Liver (tissue), 8 donors: ENCODE measurements at regions not wholly inside any gene's neighbourhood (a gene's known extent, or its start where the extent isn't known, plus 50 kb on each side); places are given as distances from the start of the nearest gene placed in this dataset.

ENCODE experiments used
- DNase-seq: peaks from one replicate; pipeline ENCODE4 v3.0.0-alpha.2; 2017; ENCODE audit warnings: low spot score
- H3K27ac ChIP-seq, 2 donors: one replicate each; pipeline ENCODE4 v1.7.0; 2013; ENCODE audit warnings: inconsistent platforms in 2 of 2, low read length in 2 of 2, control low read depth in 1 of 2, low read depth in 1 of 2, mild to moderate bottlenecking in 1 of 2
- H3K27me3 ChIP-seq, 4 donors: one replicate each; pipeline versions ENCODE4 v1.6.1 to v1.7.0; 2013; ENCODE audit warnings: low read length in 3 of 4, inconsistent platforms in 1 of 4, mild to moderate bottlenecking in 1 of 4, moderate library complexity in 1 of 4; ENCODE audit not compliant: control insufficient read depth in 4 of 4, insufficient read depth in 4 of 4
- H3K36me3 ChIP-seq, 4 donors: one replicate each; pipeline versions ENCODE4 v1.6.1 to v1.7.0; 2013; ENCODE audit warnings: low read length in 3 of 4, mild to moderate bottlenecking in 3 of 4, low read depth in 1 of 4, moderate library complexity in 1 of 4; ENCODE audit not compliant: control insufficient read depth in 4 of 4, insufficient read depth in 3 of 4
- H3K4me1 ChIP-seq, 4 donors: one replicate each; pipeline versions ENCODE4 v1.6.1 to v1.7.0; 2013; ENCODE audit warnings: low read length in 3 of 4, mild to moderate bottlenecking in 3 of 4, moderate library complexity in 1 of 4; ENCODE audit not compliant: control insufficient read depth in 4 of 4, insufficient read depth in 4 of 4
- H3K4me3 ChIP-seq, 3 donors: one replicate each; pipeline versions ENCODE4 v1.6.1 to v1.7.0; 2013; ENCODE audit warnings: low read length in 3 of 3, control low read depth in 1 of 3, low read depth in 1 of 3, mild to moderate bottlenecking in 1 of 3
- H3K9ac ChIP-seq, 2 donors: one replicate each; pipeline ENCODE4 v1.7.0; 2013; ENCODE audit warnings: low read length in 2 of 2, mild to moderate bottlenecking in 2 of 2, moderate library complexity in 2 of 2, control low read depth in 1 of 2, low read depth in 1 of 2
- H3K9me3 ChIP-seq, 4 donors: one replicate each; pipeline versions ENCODE4 v1.6.1 to v1.7.0; 2013; ENCODE audit warnings: low read length in 3 of 4; ENCODE audit not compliant: control insufficient read depth in 4 of 4
- ATF3 ChIP-seq: IDR thresholded peaks from 2 replicates; pipeline ENCODE4 v1.6.1; 2016; ENCODE audit warnings: antibody characterized with exemption
- CTCF ChIP-seq: fragments of 150-350 bp; IDR thresholded peaks from 2 replicates; pipeline ENCODE4 v1.5.1; 2017; ENCODE audit warnings: improper control_type of control experiment, low read depth, low read length; ENCODE audit not compliant: missing input control
- EGR1 ChIP-seq, 2 donors: IDR thresholded peaks; 2 replicates each; pipeline ENCODE4 v1.6.1; 2016 to 2018; ENCODE audit warnings: antibody characterized with exemption in 2 of 2, low read depth in 2 of 2
- HNF4A ChIP-seq, 2 donors: conservative IDR thresholded peaks; 2 replicates each; pipeline ENCODE4 v1.6.1; 2016; ENCODE audit warnings: antibody characterized with exemption in 2 of 2, mild to moderate bottlenecking in 2 of 2
- HNF4G ChIP-seq: IDR thresholded peaks from 2 replicates; pipeline ENCODE4 v1.6.1; 2016; ENCODE audit warnings: antibody characterized with exemption
- MAX ChIP-seq: IDR thresholded peaks from 2 replicates; pipeline ENCODE4 v1.6.1; 2016; ENCODE audit warnings: antibody characterized with exemption
- NR2F2 ChIP-seq: IDR thresholded peaks from 2 replicates; pipeline ENCODE4 v1.6.1; 2016; ENCODE audit warnings: antibody characterized with exemption
- RAD21 ChIP-seq, 2 donors: IDR thresholded peaks; 2 replicates each; pipeline ENCODE4 v1.6.1; 2016; ENCODE audit warnings: antibody characterized with exemption in 2 of 2, mild to moderate bottlenecking in 2 of 2
- REST ChIP-seq: IDR thresholded peaks from 2 replicates; pipeline ENCODE4 v1.6.1; 2016; ENCODE audit warnings: antibody characterized with exemption, mild to moderate bottlenecking
- RXRA ChIP-seq, 2 donors: IDR thresholded peaks; 2 replicates each; pipeline ENCODE4 v1.6.1; 2017 to 2018; ENCODE audit warnings: antibody characterized with exemption in 2 of 2, mild to moderate bottlenecking in 1 of 2
- SP1 ChIP-seq: IDR thresholded peaks from 2 replicates; pipeline ENCODE4 v1.6.1; 2018; ENCODE audit warnings: antibody characterized with exemption, mild to moderate bottlenecking
- YY1 ChIP-seq: IDR thresholded peaks from 2 replicates; pipeline ENCODE4 v1.6.1; 2016; ENCODE audit warnings: antibody characterized with exemption, mild to moderate bottlenecking
- WGBS: extraction: QIAGEN DNeasy Blood & Tissue Kit; methylation state at CpG from one replicate; pipeline ENCODE4 v1.1.7; 2013; 5-methylcytosine and 5-hydroxymethylcytosine counted together
- TF ChIP-seq, protein P1 (sequence below): IDR thresholded peaks from 2 replicates; pipeline ENCODE4 v1.6.1; 2016; ENCODE audit warnings: antibody characterized with exemption
- donor health status: healthy.
- donor health status: healthy.
- donor health status: healthy.
- donor health status: healthy.
- donor health status: healthy.

- TF ChIP-seq, protein P1, sequence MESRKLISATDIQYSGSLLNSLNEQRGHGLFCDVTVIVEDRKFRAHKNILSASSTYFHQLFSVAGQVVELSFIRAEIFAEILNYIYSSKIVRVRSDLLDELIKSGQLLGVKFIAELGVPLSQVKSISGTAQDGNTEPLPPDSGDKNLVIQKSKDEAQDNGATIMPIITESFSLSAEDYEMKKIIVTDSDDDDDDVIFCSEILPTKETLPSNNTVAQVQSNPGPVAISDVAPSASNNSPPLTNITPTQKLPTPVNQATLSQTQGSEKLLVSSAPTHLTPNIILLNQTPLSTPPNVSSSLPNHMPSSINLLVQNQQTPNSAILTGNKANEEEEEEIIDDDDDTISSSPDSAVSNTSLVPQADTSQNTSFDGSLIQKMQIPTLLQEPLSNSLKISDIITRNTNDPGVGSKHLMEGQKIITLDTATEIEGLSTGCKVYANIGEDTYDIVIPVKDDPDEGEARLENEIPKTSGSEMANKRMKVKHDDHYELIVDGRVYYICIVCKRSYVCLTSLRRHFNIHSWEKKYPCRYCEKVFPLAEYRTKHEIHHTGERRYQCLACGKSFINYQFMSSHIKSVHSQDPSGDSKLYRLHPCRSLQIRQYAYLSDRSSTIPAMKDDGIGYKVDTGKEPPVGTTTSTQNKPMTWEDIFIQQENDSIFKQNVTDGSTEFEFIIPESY, result no peak
- no peak for TF ChIP-seq RXRA (IDR thresholded peaks at IDR 0.05)
Observed at GRCh38 chr3:26960382-26960781, 337.8 kb downstream of the LRRC3B start (continued).

DNA sequence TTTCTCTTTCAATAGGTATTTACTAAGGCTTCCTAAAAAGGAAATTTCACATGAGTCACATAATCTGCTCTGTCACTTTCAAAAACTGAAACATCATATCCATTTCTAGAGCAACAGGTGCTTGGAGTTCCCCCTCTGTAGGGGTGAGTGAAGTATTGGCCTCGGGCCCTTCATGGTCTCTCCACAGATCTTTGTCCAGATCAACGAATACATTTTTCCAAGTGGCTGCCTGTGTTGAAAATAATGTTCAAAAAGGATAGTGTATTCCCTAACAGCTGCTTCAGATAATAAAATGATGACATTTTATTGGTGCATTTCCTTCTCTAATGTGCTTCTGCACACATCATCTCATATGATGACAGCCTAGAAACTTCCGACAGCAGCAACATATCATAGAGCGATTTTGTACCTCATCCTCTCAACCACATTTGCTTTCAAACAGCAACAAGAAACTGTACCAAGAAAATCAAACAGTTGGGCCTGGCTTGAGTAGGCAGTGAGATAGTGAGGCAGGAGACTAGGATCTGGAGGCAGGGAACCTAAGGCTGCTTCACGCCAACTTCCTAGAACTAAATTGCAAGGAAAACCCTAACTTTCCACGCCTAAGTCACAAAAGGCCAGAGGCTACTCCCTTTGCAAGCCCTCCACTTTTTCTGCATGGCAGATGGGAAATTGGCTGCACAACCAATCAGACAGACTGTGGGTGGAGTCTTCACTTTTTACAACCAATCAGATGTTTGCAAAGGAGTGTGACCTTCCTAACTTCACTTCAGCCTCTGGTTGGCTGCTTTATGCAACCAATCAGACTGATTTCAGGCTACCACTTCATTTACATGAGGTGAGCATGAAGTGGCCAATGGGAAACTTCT is 340.2 kb downstream of the LRRC3B start:
- Histone ChIP-seq H3K4me3 (no peak overlapping the region), H3K9ac (no peak overlapping the region), H3K27me3 (no peaks in the 10 kb centered on the region), H3K36me3 (no peaks in the 10 kb centered on the region), H3K9me3 (peaks cover 0 to 3% (median 0%) of the 10 kb centered on the region in 4 donors), H3K4me1 (no peaks in the 10 kb centered on the region), H3K27ac (no peak overlapping the region)
- no peak for DNase-seq
- 93% methylated on average over 6 of the region's 6 CpGs for WGBS
- TF ChIP-seq HNF4A (conservative IDR thresholded peaks at IDR 0.05) (no peak), CTCF (no peak), EGR1 (IDR thresholded peaks at IDR 0.05; ENCODE audit: low read depth in 2 of 2) (no peak), ATF3 (no peak), YY1 (no peak), RAD21 (IDR thresholded peaks at IDR 0.05) (no peak), HNF4G (no peak), RXRA (IDR thresholded peaks at IDR 0.05) (no peak), NR2F2 (no peak)

- Histone ChIP-seq H3K4me3 (no peak overlapping the region), H3K4me1 (no peaks in the 10 kb centered on the region), H3K27me3 (no peaks in the 10 kb centered on the region), H3K9me3 (peaks cover 0 to 3% (median 0%) of the 10 kb centered on the region in 4 donors), H3K27ac (no peak overlapping the region), H3K36me3 (no peaks in the 10 kb centered on the region), H3K9ac (no peak overlapping the region)
- DNase-seq, result no peak
- 91% methylated on average over 5 of the region's 5 CpGs for WGBS
- TF ChIP-seq EGR1 (IDR thresholded peaks at IDR 0.05; ENCODE audit: low read depth in 2 of 2), result no peak
- no peak for TF ChIP-seq REST
- no peak for TF ChIP-seq MAX
- no peak for TF ChIP-seq SP1
- TF ChIP-seq RXRA (IDR thresholded peaks at IDR 0.05), result no peak
- TF ChIP-seq RAD21 (IDR thresholded peaks at IDR 0.05), result no peak
Observed at GRCh38 chr3:26963361-26963743, 340.8 kb downstream of the LRRC3B start.
